ENCODE measurements at regions not wholly inside any gene's neighbourhood (a gene's known extent, or its start where the extent isn't known, plus 50 kb on each side); places are given as distances from the start of the nearest gene placed in this dataset.

DNA sequence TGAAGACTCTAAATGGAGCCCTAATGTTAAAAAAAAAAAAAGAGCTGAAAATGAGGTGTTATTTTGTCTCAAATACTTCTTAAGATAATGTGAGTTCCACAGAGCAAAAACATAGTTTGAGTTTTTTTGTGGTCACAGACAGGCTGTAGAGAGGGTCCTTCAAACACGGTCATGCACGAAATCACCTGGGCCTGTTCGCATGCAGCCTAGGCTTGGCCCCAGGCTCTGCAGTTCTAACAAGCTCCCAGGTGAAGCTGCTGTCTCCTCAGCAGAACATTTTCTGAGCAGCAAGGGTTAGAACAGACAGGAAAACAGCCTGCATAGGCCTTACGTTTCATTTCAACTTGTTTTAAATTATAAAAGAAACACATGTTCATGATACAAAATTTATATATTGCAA is 65.4 kb upstream of the TBPL2 start:
- Histone ChIP-seq H3K9me3 (no peaks in the 10 kb centered on the region), H3F3A (replicated peaks; ENCODE audit: insufficient read depth) (no peaks in the 10 kb centered on the region), H3K36me3 (replicated peaks in 1 of 2; ENCODE audit: control insufficient read depth in 1 of 2, insufficient read depth in 2 of 2, low read length in 1 of 2) (no peaks in the 10 kb centered on the region), H3K9ac (no peak overlapping the region), H3K79me2 (ENCODE audit: insufficient read depth) (no peaks in the 10 kb centered on the region), H3K9me2 (no peaks in the 10 kb centered on the region), H3K4me3 (ENCODE audit: low read depth in 2 of 2, low read length in 1 of 2) (no peak overlapping the region), H2AFZ (ENCODE audit: low read depth) (no peak overlapping the region), H3K4me1 (ENCODE audit: control insufficient read depth in 1 of 2, insufficient read depth in 2 of 2, low read depth in 1 of 2, low read length in 1 of 2) (no peaks in the 10 kb centered on the region; a peak in 1 of 4 replicates), H3K4me2 (no peak overlapping the region), H3K27ac (ENCODE audit: low read depth in 2 of 2, low read length in 1 of 2) (no peak overlapping the region), H3K27me3 (ENCODE audit: insufficient read depth) (no peaks in the 10 kb centered on the region), H4K20me1 (ENCODE audit: insufficient read depth) (no peaks in the 10 kb centered on the region)
- TF ChIP-seq EZH2phosphoT487 (IDR thresholded peaks at IDR 0.05; ENCODE audit: borderline replicate concordance, low read depth) = no peak
- no peak for TF ChIP-seq NFIC (IDR thresholded peaks at IDR 0.05; ENCODE audit: borderline replicate concordance)
- TF ChIP-seq, protein P1, sequence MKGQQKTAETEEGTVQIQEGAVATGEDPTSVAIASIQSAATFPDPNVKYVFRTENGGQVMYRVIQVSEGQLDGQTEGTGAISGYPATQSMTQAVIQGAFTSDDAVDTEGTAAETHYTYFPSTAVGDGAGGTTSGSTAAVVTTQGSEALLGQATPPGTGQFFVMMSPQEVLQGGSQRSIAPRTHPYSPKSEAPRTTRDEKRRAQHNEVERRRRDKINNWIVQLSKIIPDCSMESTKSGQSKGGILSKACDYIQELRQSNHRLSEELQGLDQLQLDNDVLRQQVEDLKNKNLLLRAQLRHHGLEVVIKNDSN (IDR thresholded peaks at IDR 0.05; ENCODE audit: borderline replicate concordance, low read depth) = no peak
- TF ChIP-seq MXI1 (IDR thresholded peaks at IDR 0.05; ENCODE audit: low read depth, low read length) = no peak
- TF ChIP-seq GATA2 (CRISPR knock-in tag; IDR thresholded peaks at IDR 0.05) = no peak
- no peak for TF ChIP-seq ZBTB33 (IDR thresholded peaks at IDR 0.05; ENCODE audit: borderline replicate concordance, low read depth)
- TF ChIP-seq YY1 (IDR thresholded peaks at IDR 0.05; ENCODE audit: low read depth) = no peak
- no peak for TF ChIP-seq NRF1 (IDR thresholded peaks at IDR 0.05; ENCODE audit: low read depth, low read length)
- no peak for TF ChIP-seq FOXM1 (IDR thresholded peaks at IDR 0.05; ENCODE audit: low read depth)
- TF ChIP-seq RXRA (IDR thresholded peaks at IDR 0.05; ENCODE audit: borderline replicate concordance, low read depth) = no peak
- TF ChIP-seq SIN3A (IDR thresholded peaks at IDR 0.05; ENCODE audit: borderline replicate concordance, low read depth, low read length) = no peak
- TF ChIP-seq TEAD4 (IDR thresholded peaks at IDR 0.05; ENCODE audit: borderline replicate concordance, insufficient read depth) = no peak
- TF ChIP-seq RCOR1 (IDR thresholded peaks at IDR 0.05; ENCODE audit: low read length) = no peak
- TF ChIP-seq RAD21 (IDR thresholded peaks at IDR 0.05; ENCODE audit: low read length) = no peak
- no peak for TF ChIP-seq JUND (IDR thresholded peaks at IDR 0.05)
- TF ChIP-seq REST (IDR thresholded peaks at IDR 0.05; ENCODE audit: low read depth, low read length) = no peak
- TF ChIP-seq TAF1 (IDR thresholded peaks at IDR 0.05; ENCODE audit: borderline replicate concordance, low read depth, low read length) = no peak
- ChIA-PET CTCF (interaction anchor here (1.2 kb wide), 1 partner anchor 24 kb away, joined by 3 read pairs; no protein-coding TSS in a partner anchor), POLR2A (no interaction called here)
- 99% methylated on average over 4 of the region's 4 CpGs for WGBS (ENCODE audit: low lambda C conversion rate)
- no peak for DNase-seq

All from SK-N-SH (cell line).